Prostate gland (tissue), 2 donors: ENCODE measurements at regions not wholly inside any gene's neighbourhood (a gene's known extent, or its start where the extent isn't known, plus 50 kb on each side); places are given as distances from the start of the nearest gene placed in this dataset.

Source experiments
- DNase-seq: peaks from one replicate; pipeline ENCODE4 v3.0.0-alpha.2; 2019; ENCODE audit warnings: low spot score
- H3K27ac ChIP-seq, 2 donors: fragments of 200-600 bp; sonication (generic); 2 replicates each; pipeline ENCODE4 v1.5.1; 2017 to 2019
- H3K27me3 ChIP-seq: fragments of 200-600 bp; sonication (generic); replicated peaks from 2 replicates; pipeline ENCODE4 v1.5.1; 2019; ENCODE audit not compliant: insufficient read depth
- H3K36me3 ChIP-seq, 2 donors: fragments of 200-600 bp; sonication (generic); 1 replicate in 1 of 2; 2 replicates in 1 of 2; pipeline versions ENCODE4 v1.5.1 to v1.8.1; 2017 to 2019
- H3K4me1 ChIP-seq: fragments of 200-600 bp; sonication (generic); replicated peaks from 2 replicates; pipeline ENCODE4 v1.5.1; 2019
- H3K4me3 ChIP-seq, 2 donors: fragments of 200-600 bp; sonication (generic); 2 replicates each; pipeline ENCODE4 v1.5.1; 2017 to 2019
- H3K9me3 ChIP-seq: fragments of 200-600 bp; sonication (generic); 2 replicates; pipeline ENCODE4 v1.5.1; 2017
- POLR2A ChIP-seq: fragments of 450-650 bp; IDR thresholded peaks from one replicate; pipeline ENCODE4 v1.6.1; 2016; ENCODE audit warnings: antibody characterized with exemption, mild to moderate bottlenecking
- POLR2AphosphoS5 ChIP-seq: sonication (generic); formaldehyde crosslinking; IDR thresholded peaks from one replicate; pipeline ENCODE4 v1.6.1; 2017; ENCODE audit warnings: antibody characterized with exemption
- WGBS: methylation state at CpG from one replicate; pipeline ENCODE4 v1.1.5; 2018; 5-methylcytosine and 5-hydroxymethylcytosine counted together
- intact Hi-C: fragments of 100-400 bp; cut with DNase I; formaldehyde crosslinking; loops from one replicate; pipeline ENCODE4 v1.14.2; 2022
- TF ChIP-seq, protein P1 (sequence below), 4 experiments: fragments of 200-600 bp in 2 of 4; fragments of 450-650 bp in 2 of 4; sonication (generic) in 2 of 4; IDR thresholded peaks; 1 replicate in 3 of 4; 2 replicates in 1 of 4; pipeline ENCODE4 v1.5.1; 2016 to 2019; ENCODE audit warnings: antibody characterized with exemption in 4 of 4, mild to moderate bottlenecking in 2 of 4, moderate library complexity in 2 of 4

- Histone ChIP-seq H3K36me3 (no peaks in the 10 kb centered on the region), H3K27ac (no peak overlapping the region), H3K4me3 (no peak overlapping the region), H3K27me3 (peaks cover 3% of the 10 kb centered on the region), H3K4me1 (no peaks in the 10 kb centered on the region), H3K9me3 (no peaks in the 10 kb centered on the region)
- TF ChIP-seq POLR2AphosphoS5 (no peak), POLR2A (no peak)
- TF ChIP-seq, protein P1, sequence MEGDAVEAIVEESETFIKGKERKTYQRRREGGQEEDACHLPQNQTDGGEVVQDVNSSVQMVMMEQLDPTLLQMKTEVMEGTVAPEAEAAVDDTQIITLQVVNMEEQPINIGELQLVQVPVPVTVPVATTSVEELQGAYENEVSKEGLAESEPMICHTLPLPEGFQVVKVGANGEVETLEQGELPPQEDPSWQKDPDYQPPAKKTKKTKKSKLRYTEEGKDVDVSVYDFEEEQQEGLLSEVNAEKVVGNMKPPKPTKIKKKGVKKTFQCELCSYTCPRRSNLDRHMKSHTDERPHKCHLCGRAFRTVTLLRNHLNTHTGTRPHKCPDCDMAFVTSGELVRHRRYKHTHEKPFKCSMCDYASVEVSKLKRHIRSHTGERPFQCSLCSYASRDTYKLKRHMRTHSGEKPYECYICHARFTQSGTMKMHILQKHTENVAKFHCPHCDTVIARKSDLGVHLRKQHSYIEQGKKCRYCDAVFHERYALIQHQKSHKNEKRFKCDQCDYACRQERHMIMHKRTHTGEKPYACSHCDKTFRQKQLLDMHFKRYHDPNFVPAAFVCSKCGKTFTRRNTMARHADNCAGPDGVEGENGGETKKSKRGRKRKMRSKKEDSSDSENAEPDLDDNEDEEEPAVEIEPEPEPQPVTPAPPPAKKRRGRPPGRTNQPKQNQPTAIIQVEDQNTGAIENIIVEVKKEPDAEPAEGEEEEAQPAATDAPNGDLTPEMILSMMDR (IDR thresholded peaks at IDR 0.05), result no peak
- intact Hi-C loops, result no loop called here
- no peak for DNase-seq
- 89% methylated on average over 35 of the region's 36 CpGs for WGBS
These were observed 50.3 kb upstream of the CFAP46 start for GRCh38 chr10:132992433-132993215.
